Progenitor cell of endocrine pancreas (in vitro differentiated cells): ENCODE measurements at regions not wholly inside any gene's neighbourhood (a gene's known extent, or its start where the extent isn't known, plus 50 kb on each side); places are given as distances from the start of the nearest gene placed in this dataset.

Experiments used
- DNase-seq: peaks from one replicate; pipeline ENCODE4 v3.0.0; 2021; ENCODE audit warnings: low spot score; ENCODE audit not compliant: unreplicated experiment
- H3K27ac Mint-ChIP-seq: 2 replicates; pipeline ENCODE4 v1.8.0; 2021; ENCODE audit warnings: mild to moderate bottlenecking, moderate library complexity, mixed read lengths
- H3K27me3 Mint-ChIP-seq: 2 replicates; pipeline ENCODE4 v1.8.0; 2021; ENCODE audit warnings: mixed read lengths
- H3K36me3 Mint-ChIP-seq: 2 replicates; pipeline ENCODE4 v1.8.0; 2022; ENCODE audit warnings: mixed read lengths; ENCODE audit not compliant: insufficient read depth
- H3K4me1 Mint-ChIP-seq: 2 replicates; pipeline ENCODE4 v1.8.0; 2021; ENCODE audit warnings: low read depth, mixed read lengths
- H3K4me3 Mint-ChIP-seq: 2 replicates; pipeline ENCODE4 v1.8.0; 2021; ENCODE audit warnings: low read depth, mild to moderate bottlenecking, moderate library complexity, mixed read lengths
- H3K9me3 Mint-ChIP-seq: 2 replicates; pipeline ENCODE4 v1.8.0; 2021; ENCODE audit warnings: low read depth, mixed read lengths
- CTCF ChIP-seq: fragments of 200-600 bp; sonication (generic); IDR thresholded peaks from one replicate; pipeline ENCODE4 v1.5.0; 2021; ENCODE audit warnings: antibody characterized with exemption, mild to moderate bottlenecking; ENCODE audit not compliant: unreplicated experiment

- H3K4me1 Mint-ChIP-seq, result peaks cover 17% of the 10 kb centered on the region
- H3K4me3 Mint-ChIP-seq, result no peak overlapping the region
- H3K27ac Mint-ChIP-seq, result no peak overlapping the region
- no peaks in the 10 kb centered on the region for H3K36me3 Mint-ChIP-seq
- no peak for DNase-seq
- TF ChIP-seq CTCF, result no peak
- H3K9me3 Mint-ChIP-seq, result no peaks in the 10 kb centered on the region
- no peaks in the 10 kb centered on the region for H3K27me3 Mint-ChIP-seq
These were observed 587.2 kb downstream of the EPM2A start for GRCh38 chr6:145147981-145148749.

- Mint-ChIP-seq H3K4me3 (no peak overlapping the region), H3K36me3 (no peaks in the 10 kb centered on the region)
These were observed 586.5 kb downstream of the EPM2A start for GRCh38 chr6:145148776-145149175.

GRCh38 chr6:145151624-145152023, 583.7 kb downstream of the EPM2A start:
- Mint-ChIP-seq H3K9me3 (no peaks in the 10 kb centered on the region), H3K27ac (no peak overlapping the region), H3K4me3 (no peak overlapping the region), H3K36me3 (no peaks in the 10 kb centered on the region), H3K4me1 (peaks cover 17% of the 10 kb centered on the region), H3K27me3 (no peaks in the 10 kb centered on the region)
- DNase-seq, result no peak
- TF ChIP-seq CTCF, result no peak

More at GRCh38 chr6:145148776-145149175, 586.5 kb downstream of the EPM2A start:
- no peaks in the 10 kb centered on the region for H3K27me3 Mint-ChIP-seq
- DNase-seq, result no peak
- peaks cover 17% of the 10 kb centered on the region for H3K4me1 Mint-ChIP-seq
- TF ChIP-seq CTCF, result no peak
- H3K27ac Mint-ChIP-seq, result no peak overlapping the region
- no peaks in the 10 kb centered on the region for H3K9me3 Mint-ChIP-seq

- DNase-seq, result no peak
- Mint-ChIP-seq H3K27me3 (no peaks in the 10 kb centered on the region), H3K36me3 (peaks cover under 1% of the 10 kb centered on the region), H3K9me3 (peaks cover 6% of the 10 kb centered on the region), H3K4me3 (no peak overlapping the region), H3K27ac (no peak overlapping the region), H3K4me1 (peaks cover 17% of the 10 kb centered on the region)
- TF ChIP-seq CTCF, result no peak
These were observed 581.8 kb downstream of the EPM2A start for GRCh38 chr6:145153495-145153894.

GRCh38 chr6:145155411-145155810, 579.9 kb downstream of the EPM2A start:
- H3K4me1 Mint-ChIP-seq, result peaks cover 7% of the 10 kb centered on the region
- H3K27ac Mint-ChIP-seq, result no peak overlapping the region
- no peaks in the 10 kb centered on the region for H3K27me3 Mint-ChIP-seq
- TF ChIP-seq CTCF, result no peak
- peaks cover 6% of the 10 kb centered on the region for H3K36me3 Mint-ChIP-seq
- DNase-seq, result no peak
- no peak overlapping the region for H3K4me3 Mint-ChIP-seq
- H3K9me3 Mint-ChIP-seq, result peaks cover 15% of the 10 kb centered on the region
